Retinal pigment epithelial cell (primary cell): ENCODE measurements at regions not wholly inside any gene's neighbourhood (a gene's known extent, or its start where the extent isn't known, plus 50 kb on each side); places are given as distances from the start of the nearest gene placed in this dataset.

Experiments
- DNase-seq: peaks from one replicate; pipeline ENCODE4 v3.0.0-alpha.2; 2010; ENCODE audit warnings: low read depth
- H3K4me3 ChIP-seq: 2 replicates; pipeline ENCODE4 v1.5.1; 2011; ENCODE audit warnings: mild to moderate bottlenecking, low read length, control low read depth, moderate library complexity
- TF ChIP-seq, protein P1 (sequence below): conservative IDR thresholded peaks from 2 replicates; pipeline ENCODE4 v1.5.1; 2011; ENCODE audit warnings: low read depth, low read length, control low read depth, inconsistent platforms

DNA sequence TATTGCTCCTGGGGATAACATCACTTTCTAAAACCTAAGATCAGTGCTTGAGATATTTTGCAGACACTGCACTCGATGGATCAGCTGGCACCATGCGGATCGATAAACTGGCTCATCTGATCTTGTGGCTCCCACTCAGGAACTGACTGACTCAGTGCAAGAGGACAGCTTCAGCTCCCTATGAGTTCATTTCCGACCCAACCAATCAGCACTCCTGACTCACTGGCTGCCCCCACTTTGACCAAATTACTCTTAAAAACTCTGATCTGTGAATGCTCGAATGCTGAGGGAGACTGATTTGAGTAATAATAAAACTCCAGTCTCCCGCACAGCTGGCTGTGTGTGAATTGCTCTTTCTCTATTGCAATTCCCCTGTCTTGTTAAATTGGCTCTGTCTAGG lies 110.1 kb downstream of the ANAPC4 start:
- TF ChIP-seq, protein P1, sequence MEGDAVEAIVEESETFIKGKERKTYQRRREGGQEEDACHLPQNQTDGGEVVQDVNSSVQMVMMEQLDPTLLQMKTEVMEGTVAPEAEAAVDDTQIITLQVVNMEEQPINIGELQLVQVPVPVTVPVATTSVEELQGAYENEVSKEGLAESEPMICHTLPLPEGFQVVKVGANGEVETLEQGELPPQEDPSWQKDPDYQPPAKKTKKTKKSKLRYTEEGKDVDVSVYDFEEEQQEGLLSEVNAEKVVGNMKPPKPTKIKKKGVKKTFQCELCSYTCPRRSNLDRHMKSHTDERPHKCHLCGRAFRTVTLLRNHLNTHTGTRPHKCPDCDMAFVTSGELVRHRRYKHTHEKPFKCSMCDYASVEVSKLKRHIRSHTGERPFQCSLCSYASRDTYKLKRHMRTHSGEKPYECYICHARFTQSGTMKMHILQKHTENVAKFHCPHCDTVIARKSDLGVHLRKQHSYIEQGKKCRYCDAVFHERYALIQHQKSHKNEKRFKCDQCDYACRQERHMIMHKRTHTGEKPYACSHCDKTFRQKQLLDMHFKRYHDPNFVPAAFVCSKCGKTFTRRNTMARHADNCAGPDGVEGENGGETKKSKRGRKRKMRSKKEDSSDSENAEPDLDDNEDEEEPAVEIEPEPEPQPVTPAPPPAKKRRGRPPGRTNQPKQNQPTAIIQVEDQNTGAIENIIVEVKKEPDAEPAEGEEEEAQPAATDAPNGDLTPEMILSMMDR, result no peak
- no peak for DNase-seq
- no peak overlapping the region for H3K4me3 ChIP-seq

DNA sequence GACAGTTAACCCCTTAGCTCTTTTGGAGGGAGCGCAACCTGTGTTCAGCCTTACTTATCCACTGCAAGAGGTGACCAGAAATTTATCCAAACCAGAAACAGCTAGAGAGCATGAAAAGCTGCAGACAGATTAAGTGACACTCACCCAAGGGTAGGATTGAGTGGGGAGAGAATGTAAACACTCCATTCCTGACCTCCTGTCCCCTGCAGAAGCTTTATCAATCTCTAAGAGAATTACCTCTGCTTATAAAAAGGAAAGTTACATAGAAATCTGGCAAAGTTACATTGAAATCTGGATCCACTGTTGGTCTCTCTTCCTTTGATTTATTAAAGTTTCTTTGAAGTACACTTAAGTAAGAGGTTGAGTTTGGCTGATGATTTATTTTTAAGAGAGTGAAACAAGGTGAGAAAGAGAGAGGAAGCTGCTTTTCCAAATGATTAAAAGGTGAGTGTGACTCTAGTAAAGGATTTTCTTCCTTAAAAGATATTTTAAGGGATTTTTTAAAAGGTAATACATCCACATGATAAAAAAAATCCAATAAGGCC lies 112.3 kb downstream of the ANAPC4 start:
- TF ChIP-seq, protein P1, result no peak
- no peak overlapping the region for H3K4me3 ChIP-seq
- DNase-seq, result no peak

DNA sequence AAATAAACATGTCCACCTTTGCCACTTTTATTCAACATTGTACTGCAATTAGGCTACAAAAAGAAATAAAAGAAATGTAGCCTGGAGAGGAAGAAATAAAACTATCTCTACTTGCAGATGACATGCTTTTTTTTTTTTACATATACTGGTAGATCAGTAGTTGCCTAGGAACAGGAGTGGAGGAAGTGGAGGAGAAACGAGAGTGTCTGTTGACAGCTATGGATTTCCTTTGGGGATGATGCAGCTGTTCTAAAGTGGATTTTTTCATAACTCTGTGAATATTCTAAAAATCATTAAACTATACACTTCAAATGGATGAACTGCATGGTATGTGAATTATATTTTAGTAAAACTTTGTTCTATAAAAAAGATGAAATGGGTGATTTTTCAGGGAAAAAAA lies 116.4 kb downstream of the ANAPC4 start:
- no peak for DNase-seq
- TF ChIP-seq, protein P1, result no peak
- H3K4me3 ChIP-seq, result no peak overlapping the region

DNA sequence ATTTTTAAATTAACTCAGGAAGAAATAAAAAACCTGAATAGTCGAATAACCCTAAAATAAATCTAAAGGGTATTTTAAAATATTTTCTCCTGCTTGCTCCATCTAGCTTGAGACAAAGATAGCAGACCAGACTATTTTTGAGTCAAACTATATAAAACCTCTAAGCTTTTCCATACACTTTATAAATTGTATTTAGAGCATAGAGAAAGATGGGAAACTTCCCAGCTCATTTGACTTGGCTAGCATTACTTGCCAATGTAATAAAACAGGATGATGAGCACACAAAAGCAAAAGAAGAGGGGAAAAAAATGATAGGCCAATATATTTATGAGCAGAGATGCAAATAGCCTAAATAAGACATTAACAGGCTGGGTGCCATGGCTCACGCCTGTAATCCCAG lies 117.1 kb downstream of the ANAPC4 start:
- TF ChIP-seq, protein P1, result no peak
- DNase-seq, result no peak

DNA sequence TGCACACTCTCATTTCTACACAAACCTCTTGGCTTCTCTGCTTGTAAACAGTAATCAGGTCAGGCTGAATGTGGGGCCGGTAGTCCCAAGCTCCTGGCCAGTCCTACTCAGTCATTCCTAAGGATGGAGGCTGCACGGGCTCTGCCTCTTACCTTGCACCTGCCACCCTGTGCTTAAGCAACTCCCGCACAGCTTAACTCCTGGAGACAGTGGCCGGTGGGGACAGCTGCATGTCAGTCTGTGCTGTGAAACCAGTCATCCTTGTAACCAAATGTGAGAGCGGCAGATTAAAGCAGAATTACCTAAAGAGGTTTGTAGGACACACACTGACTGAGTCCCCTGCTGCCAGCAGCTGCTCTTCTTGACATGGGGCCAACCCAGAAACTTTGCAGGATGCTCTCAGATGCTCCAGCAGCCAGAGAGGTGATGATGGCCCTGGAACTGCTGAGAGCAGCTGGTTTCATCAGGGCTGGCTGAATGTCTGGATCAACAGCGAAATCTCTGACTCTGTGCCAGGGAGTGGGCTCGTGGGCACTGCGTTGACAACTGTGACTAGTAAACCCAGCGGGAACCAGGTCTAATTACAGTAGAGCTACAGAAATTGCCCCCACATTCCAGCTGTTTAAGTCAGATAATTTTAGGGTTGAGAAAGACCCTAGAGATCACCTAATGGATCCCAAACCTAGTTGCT lies 123.7 kb downstream of the ANAPC4 start:
- TF ChIP-seq, protein P1, result no peak
- no peak for DNase-seq
- H3K4me3 ChIP-seq, result no peak overlapping the region

More for the DNA sequence above, 117.1 kb downstream of the ANAPC4 start:
- no peak overlapping the region for H3K4me3 ChIP-seq

DNA sequence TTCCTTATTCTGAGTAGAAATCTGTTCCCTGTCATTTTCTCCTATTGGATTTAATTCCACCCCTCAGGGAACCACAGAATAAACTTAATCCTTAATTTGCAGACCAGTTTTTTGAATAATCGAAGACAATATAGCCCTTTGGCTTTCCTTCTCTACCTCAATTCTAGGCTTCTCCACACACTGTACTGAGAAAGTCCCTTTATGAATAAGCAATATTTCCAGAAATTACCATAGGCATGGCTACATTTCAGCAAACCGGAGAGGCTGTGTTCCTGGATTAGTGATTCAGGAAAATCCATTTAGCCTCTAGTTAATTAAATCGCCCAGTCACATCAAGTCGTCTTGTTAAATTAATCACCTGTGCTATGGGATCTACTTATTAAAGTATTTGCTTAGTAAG lies 125.1 kb downstream of the ANAPC4 start:
- TF ChIP-seq, protein P1, result no peak
- DNase-seq, result no peak
- H3K4me3 ChIP-seq, result no peak overlapping the region

DNA sequence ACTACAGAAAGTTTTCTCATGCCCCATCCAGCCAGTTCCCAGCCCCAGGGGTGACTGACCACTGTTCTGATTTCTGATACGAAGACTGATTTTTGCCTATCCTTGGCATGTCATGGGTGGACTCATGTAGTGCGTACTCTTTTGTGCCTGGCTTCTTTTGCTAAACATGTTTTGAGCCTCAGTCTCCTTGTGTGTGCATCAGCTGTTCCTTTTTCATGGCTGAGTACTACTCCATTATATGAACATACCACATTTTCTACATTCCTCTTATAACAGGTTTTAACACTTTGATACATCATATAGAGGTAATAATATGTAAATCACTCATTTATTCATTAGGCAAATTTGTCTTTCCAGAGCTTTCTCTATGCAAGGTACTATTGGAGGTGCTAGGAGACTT lies 126.7 kb downstream of the ANAPC4 start:
- TF ChIP-seq, protein P1, result no peak
- DNase-seq, result no peak
- no peak overlapping the region for H3K4me3 ChIP-seq
